ENCODE measurements at regions not wholly inside any gene's neighbourhood (a gene's known extent, or its start where the extent isn't known, plus 50 kb on each side); places are given as distances from the start of the nearest gene placed in this dataset.

- DNase-seq, result no peak
Observed at GRCh38 chr20:58019027-58019849, 209.2 kb downstream of the ANKRD60 start.

DNA sequence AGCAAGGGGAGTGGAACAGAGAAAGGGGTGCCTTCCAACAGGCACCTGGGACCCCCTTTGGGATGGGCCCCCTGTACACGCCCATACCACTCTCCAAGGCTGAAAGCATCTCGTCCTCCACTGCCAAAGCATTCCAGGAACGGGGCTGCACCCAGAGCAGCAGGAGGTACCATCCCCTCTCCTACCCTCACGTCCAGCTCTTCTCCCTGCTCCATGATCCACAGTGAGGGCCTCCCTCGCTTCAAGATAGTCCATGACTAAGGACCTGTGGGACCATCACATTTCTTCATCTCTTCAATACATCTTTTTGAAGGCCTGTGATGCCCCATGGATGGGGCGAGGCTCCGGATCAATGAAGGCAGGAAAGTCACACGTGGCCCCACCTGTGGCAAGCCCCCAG is 209.9 kb downstream of the ANKRD60 start:
- DNase-seq, result no peak

DNA sequence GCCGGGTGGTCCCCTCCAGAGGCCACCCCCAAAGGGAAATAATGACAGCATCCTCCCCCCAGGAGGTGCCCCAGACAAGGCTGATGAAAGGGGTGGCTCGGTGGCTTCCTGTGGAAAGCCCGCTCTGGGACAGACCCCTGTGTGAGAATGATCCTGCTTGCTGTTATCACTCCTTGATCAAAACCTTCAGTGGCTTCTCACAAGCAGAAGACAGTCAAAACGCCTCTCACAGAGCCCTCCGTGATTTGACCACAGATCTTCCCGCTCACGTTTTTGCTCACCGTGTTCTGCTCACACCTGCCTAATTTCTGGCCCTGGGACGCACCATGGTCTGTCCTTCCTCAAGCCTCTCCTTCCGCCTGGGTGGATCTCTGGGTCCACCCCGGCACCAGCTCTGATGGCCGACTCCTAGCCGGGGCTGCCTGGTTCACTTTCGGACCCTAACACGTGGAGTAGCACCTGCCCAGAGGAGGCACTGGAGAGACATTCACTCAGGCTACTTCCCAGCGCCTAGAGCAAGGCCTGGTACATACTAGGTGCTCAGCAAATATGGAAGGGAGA is 210.4 kb downstream of the ANKRD60 start:
- no peak for DNase-seq

DNA sequence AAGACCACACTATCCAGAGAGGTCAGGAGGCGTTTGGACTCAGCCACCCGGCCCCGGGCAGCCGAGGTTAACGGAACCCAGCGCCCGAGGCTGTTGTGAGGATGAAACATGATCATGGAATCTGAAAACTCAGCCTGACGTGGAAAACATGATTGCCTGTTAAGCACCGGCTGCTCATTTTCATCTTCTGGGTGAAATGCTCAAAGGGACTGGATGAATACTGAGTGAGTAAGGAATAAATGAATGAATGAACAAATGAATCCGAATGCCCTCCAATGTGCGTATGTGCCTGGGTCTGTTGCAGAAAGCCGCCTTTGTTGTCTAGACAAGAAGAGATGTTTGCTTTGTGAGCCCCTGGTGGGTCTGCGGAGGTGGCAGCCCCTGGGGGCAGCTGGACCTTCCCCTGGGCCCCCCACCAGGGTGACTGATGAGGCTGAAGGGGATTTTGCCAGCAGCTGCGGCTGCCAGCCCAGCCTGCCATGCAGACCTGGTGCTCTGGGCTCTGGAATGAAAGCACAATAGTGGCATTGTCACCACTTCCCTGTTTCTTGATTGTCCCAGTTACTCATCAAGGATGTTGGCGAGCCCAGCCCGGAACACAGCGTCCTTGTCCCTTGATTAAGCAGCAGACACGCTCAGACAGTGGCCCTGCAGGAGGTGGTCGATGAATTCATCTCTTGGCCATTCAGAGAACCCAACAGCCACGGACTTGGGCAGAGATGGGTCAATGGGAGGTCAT is 211.1 kb downstream of the ANKRD60 start:
- DNase-seq, result peak in 52 of 56 donors; percentile 30 to 94 (median 74)

GRCh38 chr20:58016779-58017178 is 211.7 kb downstream of the ANKRD60 start:
- DNase-seq, result no peak

- no peak for DNase-seq
Observed at GRCh38 chr20:58014628-58015315, 213.7 kb downstream of the ANKRD60 start.

- DNase-seq, result peak in 2 of 56 donors; percentile 34 to 40
Observed at GRCh38 chr20:58012731-58013510, 215.5 kb downstream of the ANKRD60 start.

DNA sequence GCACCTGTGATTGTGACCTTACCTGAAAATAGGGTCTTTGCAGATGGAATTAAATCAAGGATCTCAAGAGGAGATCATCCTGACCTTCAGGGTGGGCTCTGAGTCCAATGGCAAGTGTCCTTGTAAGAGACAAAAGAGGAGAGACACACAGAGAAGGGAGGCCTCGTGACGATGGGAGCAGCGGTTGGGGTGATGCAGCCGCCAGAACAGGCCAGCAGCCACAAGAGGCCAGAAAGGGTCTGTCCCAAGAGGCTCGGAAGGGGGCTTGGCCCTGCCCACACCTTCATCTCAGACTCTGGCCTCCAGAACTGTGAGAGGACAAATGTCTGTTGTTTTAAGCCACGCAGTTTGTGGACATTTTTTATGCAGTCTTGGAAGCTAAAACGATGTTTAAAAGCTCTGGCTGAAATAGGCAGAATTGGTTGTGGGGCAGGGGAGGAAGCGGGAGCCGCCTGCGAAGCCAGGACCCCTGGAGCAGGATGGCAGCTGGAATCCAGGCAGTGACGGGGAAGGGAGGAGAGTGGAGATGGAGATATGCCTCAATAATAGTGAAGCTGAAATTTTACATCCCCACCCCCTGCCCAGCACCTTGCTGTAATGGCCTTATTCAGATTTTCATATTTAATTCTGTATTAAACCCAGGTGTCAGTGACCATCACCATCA is 216.4 kb downstream of the ANKRD60 start:
- no peak for DNase-seq

DNA sequence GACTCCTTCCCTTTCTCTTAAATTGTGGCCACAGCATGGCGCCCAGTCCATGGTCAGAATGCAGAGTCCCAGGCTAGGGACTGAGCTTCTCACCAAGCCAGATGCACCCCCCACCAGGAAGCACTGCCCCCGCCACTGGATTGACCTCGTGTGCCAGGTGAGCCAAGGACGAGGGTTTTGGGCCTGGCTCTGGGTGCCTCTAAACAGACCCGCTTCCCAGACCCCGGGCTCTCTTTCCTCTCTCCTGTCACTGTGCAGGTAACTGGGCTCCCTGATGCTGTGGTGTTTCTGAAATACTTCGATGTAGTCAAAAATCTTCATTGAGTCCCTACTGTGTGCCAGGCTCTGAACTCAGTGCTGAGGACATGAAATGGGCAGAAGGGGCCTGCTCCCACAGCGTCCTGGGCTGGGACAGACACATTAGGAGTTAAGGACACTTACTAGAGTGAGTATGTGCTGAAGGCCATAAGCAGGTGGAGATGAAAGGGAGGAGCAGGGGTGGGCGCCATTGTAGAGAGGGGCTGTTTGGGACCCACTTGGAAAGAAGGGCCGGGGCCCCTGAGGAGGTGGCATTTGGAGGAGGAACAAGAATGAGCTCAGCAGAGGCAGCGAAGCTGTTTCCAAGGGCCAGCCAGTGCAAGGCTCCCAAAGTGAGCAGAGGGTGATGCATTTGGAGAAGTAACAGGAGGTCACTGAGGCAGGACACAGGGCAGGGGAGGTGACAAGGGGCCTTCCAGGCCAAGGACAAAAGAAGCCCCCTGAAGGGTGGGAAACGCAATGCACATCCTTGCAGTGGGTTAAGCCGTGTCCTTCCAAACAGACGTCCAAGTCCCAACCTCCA is 217.1 kb downstream of the ANKRD60 start:
- DNase-seq, result no peak

DNA sequence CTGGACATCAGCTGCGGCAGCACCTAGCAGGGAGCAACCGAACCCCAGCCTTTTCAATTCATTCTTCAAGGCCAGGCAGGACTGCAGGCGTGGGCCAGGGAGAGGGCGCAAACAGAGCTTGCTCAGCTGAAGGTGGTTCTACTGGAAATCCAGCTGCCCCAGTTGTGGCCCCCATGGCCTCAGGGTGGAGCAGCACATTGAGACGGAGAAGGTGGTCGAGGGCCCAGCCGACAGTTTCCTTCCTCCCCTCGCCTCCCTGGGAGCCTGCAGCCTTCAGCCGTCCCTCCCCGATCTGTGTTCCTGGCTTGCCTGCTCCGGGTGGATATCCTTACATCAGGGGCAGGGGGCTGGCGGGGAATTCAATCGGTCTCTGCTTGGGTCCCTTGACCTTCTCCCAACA is 217.8 kb downstream of the ANKRD60 start:
- no peak for DNase-seq

DNA sequence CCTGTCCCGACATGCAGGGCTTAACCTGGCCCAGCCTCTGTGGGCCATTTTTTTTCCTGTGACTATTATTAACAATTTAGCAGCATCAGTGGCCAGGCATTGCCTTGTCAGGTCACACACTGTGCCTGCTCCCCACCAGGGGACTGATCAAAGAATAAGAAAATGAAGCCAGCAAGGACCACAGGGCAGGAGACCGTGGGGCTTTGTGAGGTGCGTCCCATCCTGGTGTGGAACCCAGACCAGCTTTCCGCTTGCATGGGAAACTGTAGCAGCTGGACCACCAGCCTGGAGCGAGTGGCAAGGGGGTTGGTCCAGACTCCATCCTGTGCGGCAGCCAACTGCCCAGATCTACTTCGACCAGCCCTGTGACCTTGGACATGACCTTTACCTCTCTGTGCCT is 218.3 kb downstream of the ANKRD60 start:
- no peak for DNase-seq

DNA sequence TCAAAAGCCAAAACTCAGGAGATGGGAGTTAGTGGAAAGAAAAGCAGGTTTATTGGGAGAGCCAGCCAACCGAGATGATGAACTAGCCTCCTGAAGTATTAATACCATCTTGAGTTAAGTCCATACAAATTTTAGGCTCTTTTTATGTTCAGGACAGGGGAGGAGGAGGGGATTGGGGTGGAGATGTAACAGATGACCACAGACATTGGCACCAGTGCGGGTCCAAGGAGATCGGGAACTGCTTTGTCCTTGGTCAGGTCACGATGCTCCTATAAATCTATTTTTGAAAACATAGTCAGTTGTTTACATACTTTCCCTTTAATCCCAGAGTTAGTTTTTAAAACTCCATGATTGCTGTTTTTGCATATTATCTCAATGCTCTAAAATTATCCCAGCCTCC is 219.6 kb downstream of the ANKRD60 start:
- DNase-seq, result no peak

- DNase-seq, result no peak
Observed at GRCh38 chr20:58008413-58008812, 220.0 kb downstream of the ANKRD60 start.

DNA sequence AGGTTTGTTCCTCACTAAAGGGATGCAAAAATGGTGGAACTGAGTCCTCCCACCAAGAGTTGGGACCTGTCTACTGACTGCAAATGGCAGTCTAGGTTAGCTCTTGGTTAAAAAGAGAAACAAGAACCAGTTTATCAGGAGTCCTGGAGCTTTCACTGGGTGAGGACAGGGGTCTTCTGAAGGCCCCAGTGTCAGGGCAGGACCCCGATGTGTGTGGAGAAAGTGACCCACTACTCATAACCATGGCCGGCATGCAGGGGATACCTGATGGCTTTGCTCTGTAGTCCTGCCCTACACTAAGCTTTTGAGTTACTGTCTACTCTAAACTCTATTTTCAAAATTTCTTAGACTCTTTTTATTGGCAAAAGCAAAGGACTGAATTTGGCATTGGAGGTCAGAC is 220.5 kb downstream of the ANKRD60 start:
- DNase-seq, result no peak

DNA sequence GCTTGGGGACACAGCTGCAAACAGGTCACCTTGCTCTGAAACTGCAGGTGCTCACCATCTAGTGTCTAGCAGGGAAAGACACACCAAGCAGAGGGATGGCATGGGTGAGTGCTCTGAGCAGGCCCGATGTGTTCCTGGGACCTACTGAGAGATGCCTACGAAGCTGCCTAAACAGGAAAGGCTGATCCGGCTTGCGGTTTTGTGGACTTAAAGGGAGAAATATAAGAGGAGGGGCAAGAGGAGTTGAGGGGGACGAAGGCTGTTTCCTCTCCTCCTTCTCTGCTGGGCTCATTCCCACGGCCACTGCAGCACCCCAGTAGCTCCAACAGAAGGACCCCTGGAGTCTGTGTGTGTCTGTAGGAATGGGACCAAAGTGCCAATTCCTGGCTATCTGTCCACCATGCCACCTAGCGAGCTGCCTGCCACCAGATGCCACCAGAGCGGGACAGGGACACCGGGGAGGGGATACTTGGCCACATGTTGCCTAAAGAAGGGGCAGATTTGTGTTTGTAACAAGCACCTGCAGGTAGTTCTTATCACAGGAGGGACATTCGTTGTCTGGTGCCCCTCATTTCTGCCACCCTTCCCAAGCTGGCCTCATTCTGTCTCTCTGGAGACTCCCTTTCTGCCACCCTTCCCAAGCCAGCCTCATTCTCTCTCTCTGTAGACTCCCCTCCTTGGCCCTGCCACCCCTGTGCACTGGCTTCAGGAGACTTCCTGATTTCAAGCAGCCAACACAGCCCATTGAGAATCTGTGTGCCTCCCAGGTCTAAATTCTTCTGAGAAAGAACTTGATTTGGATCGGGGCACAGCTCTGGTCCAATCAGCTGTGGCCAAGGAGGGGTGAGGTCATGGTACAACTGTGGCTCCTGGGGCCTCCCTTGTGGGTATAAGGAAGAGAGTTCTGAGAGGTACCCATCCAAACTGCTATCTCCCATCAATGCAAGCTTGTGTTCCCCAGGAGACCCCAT is 221.8 kb downstream of the ANKRD60 start:
- DNase-seq, result no peak

GRCh38 chr20:58005581-58006345 is 222.7 kb downstream of the ANKRD60 start:
- no peak for DNase-seq

DNA sequence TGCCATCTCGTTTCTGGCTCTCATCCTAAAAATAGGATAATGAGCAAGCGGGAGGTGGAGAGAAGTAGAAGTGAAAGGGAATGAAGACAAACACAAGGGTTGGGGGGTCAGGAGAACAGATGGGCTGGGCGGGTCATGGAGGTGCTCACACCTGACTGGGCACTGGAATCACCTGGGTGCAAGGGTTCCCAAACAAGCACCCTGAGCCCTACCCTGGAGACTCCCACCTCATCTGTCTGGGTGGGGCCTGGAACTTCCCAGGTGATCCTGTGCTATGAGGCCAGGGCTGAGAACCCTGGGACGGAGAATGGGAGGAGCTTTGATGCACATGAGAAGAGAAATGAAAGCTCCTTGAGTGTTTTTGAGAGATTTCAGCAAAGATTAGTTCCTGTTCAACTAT is 223.6 kb downstream of the ANKRD60 start:
- DNase-seq, result no peak
